Dendritic cell treated with granulocyte-macrophage colony-stimulating factor and Interleukin-4, amounts not matched to agents 40 ng/mL and 50 ng/mL, for 4 days (primary cell): ENCODE measurements at regions not wholly inside any gene's neighbourhood (a gene's known extent, or its start where the extent isn't known, plus 50 kb on each side); places are given as distances from the start of the nearest gene placed in this dataset.
"Not testable (repeated sequence)": the region's sequence is repeated elsewhere in the genome, so short reads cannot be mapped to it uniquely, and the experiment has no call there.

Experiments
- H3K27ac Mint-ChIP-seq: one replicate; pipeline ENCODE4 v1.8.0; 2022; ENCODE audit warnings: mild to moderate bottlenecking, mixed read lengths
- H3K27me3 Mint-ChIP-seq: one replicate; pipeline ENCODE4 v1.8.0; 2022; ENCODE audit warnings: mild to moderate bottlenecking, mixed read lengths
- H3K36me3 Mint-ChIP-seq: one replicate; pipeline ENCODE4 v1.8.0; 2022; ENCODE audit warnings: low read depth, mixed read lengths
- H3K4me1 Mint-ChIP-seq: one replicate; pipeline ENCODE4 v1.8.0; 2022; ENCODE audit warnings: low read depth, mixed read lengths
- H3K4me3 Mint-ChIP-seq: one replicate; pipeline ENCODE4 v1.8.0; 2022; ENCODE audit warnings: mild to moderate bottlenecking, moderate library complexity, mixed read lengths
- H3K9me3 Mint-ChIP-seq: one replicate; pipeline ENCODE4 v1.8.0; 2022; ENCODE audit warnings: mixed read lengths
- intact Hi-C: fragments of 100-400 bp; cut with micrococcal nuclease; formaldehyde crosslinking; loops from one replicate; pipeline ENCODE4 v1.15.0; 2022

- intact Hi-C loops, H3K36me3 Mint-ChIP-seq, H3K27ac Mint-ChIP-seq, H3K9me3 Mint-ChIP-seq, H3K27me3 Mint-ChIP-seq, H3K4me3 Mint-ChIP-seq: not testable (repeated sequence)
- H3K4me1 Mint-ChIP-seq = peaks cover 15% of the 10 kb centered on the region
Measured at GRCh38 chr7:101679653-101680173, 50.6 kb upstream of the MYL10 start.

GRCh38 chr7:101680406-101681145 is 51.5 kb upstream of the MYL10 start:
- Mint-ChIP-seq H3K27ac (no peak overlapping the region), H3K9me3 (no peaks in the 10 kb centered on the region), H3K4me1 (peaks cover 15% of the 10 kb centered on the region), H3K4me3 (no peak overlapping the region), H3K27me3 (peaks cover 7% of the 10 kb centered on the region), H3K36me3 (no peaks in the 10 kb centered on the region)
- intact Hi-C loops = no loop called here

GRCh38 chr7:101681170-101682007 is 52.3 kb upstream of the MYL10 start:
- Mint-ChIP-seq H3K4me3 (no peak overlapping the region), H3K27me3 (peaks cover 7% of the 10 kb centered on the region), H3K9me3 (no peaks in the 10 kb centered on the region), H3K27ac (no peak overlapping the region), H3K4me1 (peaks cover 15% of the 10 kb centered on the region), H3K36me3 (no peaks in the 10 kb centered on the region)
- intact Hi-C loops = no loop called here

- Mint-ChIP-seq H3K4me3 (no peak overlapping the region), H3K27me3 (peaks cover 8% of the 10 kb centered on the region), H3K27ac (no peak overlapping the region), H3K36me3 (no peaks in the 10 kb centered on the region), H3K9me3 (no peaks in the 10 kb centered on the region), H3K4me1 (peaks cover 8% of the 10 kb centered on the region)
- intact Hi-C loops = no loop called here
Measured at GRCh38 chr7:101684983-101685330, 55.9 kb upstream of the MYL10 start.

- no peak overlapping the region for H3K27ac Mint-ChIP-seq
- no peaks in the 10 kb centered on the region for H3K36me3 Mint-ChIP-seq
- H3K4me3 Mint-ChIP-seq = no peak overlapping the region
- peaks cover 8% of the 10 kb centered on the region for H3K27me3 Mint-ChIP-seq
- peaks cover 8% of the 10 kb centered on the region for H3K4me1 Mint-ChIP-seq
- H3K9me3 Mint-ChIP-seq = no peaks in the 10 kb centered on the region
- intact Hi-C loops = loop anchor here (2.0 kb wide), 1 partner anchor 129 kb away; no protein-coding TSS in a partner anchor
Measured at GRCh38 chr7:101686030-101686429, 56.9 kb upstream of the MYL10 start.

DNA sequence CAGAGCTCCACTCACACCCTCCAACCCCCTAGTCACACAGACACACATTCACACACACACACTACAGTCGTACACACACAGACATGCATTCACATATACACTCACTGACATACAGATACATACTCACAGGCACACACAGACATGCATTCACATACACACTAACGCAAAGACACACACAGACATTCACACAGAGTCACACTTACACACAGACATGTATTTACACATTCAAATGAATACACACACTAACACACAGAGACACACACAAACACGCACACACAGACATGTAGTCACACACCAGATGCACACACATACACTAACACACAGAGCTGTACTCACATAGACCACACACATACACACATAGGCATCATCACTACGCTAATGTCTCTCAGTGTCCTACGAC is 58.0 kb upstream of the MYL10 start:
- Mint-ChIP-seq H3K4me3 (no peak overlapping the region), H3K27me3 (peaks cover 12% of the 10 kb centered on the region), H3K27ac (no peak overlapping the region), H3K36me3 (no peaks in the 10 kb centered on the region), H3K9me3 (no peaks in the 10 kb centered on the region), H3K4me1 (peaks cover 18% of the 10 kb centered on the region)
- intact Hi-C loops = loop anchor here (2.0 kb wide), 1 partner anchor 128 kb away; no protein-coding TSS in a partner anchor

DNA sequence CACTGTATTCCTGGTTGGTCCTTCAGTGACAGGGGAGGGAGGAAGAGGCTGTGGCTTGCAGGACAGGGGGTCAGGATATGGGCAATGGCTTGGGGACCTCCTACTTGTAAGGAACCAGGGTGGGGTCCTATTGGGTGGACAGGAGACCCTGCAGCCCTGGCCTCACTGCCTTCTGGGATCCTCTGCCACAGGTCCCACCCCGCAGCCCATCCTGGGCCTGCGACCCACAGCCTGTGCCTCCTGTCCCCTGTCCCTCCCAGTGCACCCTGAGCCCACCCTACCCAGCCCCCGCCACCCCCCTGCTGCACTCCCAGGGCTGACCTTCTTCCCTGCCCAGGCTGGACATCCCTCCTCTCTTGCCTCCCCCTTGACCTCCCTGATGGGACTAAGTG is 58.7 kb upstream of the MYL10 start:
- intact Hi-C loops = loop anchor here (2.0 kb wide), 1 partner anchor 127 kb away; no protein-coding TSS in a partner anchor
- Mint-ChIP-seq H3K4me1 (peaks cover 19% of the 10 kb centered on the region), H3K36me3 (no peaks in the 10 kb centered on the region), H3K9me3 (no peaks in the 10 kb centered on the region), H3K4me3 (no peak overlapping the region), H3K27ac (peak overlapping the region; percentile 56), H3K27me3 (peaks cover 12% of the 10 kb centered on the region)

- Mint-ChIP-seq H3K36me3 (no peaks in the 10 kb centered on the region), H3K27ac (peak overlapping the region; percentile 56), H3K4me3 (peak overlapping the region; percentile 35), H3K4me1 (peaks cover 19% of the 10 kb centered on the region), H3K9me3 (no peaks in the 10 kb centered on the region), H3K27me3 (peaks cover 12% of the 10 kb centered on the region)
- intact Hi-C loops = no loop called here
Measured at GRCh38 chr7:101688183-101688831, 59.2 kb upstream of the MYL10 start.

DNA sequence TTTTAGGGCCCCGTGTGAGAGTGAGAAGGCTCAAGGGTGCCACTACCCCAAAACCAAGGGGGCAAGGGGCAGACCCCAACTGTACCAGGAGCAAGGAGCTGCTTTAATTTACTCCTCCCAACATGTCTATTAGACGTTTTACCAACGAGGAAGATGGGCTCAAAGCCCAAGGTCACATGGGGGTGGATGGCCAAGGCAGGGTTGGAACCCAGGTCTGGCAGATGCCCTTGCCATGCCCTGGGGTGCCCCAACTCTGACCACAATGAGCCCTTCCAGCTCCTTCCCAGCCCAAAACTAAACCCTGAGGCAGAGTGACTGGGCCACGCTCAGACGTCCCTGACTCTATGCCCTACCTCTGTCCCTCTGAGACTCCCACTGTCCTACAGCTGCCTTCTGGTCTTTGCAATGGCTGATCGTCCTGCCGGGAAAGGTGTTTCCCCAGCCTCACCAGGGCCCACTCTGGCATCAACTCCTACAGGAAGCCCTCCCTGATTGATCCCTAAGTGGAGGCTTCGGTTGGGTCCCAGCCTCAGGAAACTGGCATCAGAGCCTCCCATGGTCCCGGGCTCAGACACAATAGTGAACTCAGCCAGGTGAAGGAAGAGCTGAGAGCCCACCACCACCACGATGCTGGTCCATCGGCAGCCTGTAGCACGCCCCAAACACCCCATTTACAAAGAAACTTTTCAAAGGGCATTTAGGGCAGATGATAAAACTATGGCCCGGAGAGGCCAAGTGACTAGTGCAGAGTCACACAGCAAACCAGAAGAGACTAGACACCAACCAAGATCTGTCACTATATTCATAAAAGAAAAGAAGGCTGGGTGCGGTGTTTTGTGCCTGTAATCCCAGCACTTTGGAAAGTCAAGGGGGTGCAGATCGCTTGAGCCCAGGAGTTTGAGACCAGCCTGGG is 60.2 kb upstream of the MYL10 start:
- peak overlapping the region; percentile 56 for H3K27ac Mint-ChIP-seq
- H3K27me3 Mint-ChIP-seq = peaks cover 12% of the 10 kb centered on the region
- H3K4me3 Mint-ChIP-seq = no peak overlapping the region
- H3K9me3 Mint-ChIP-seq = no peaks in the 10 kb centered on the region
- peaks cover 19% of the 10 kb centered on the region for H3K4me1 Mint-ChIP-seq
- no peaks in the 10 kb centered on the region for H3K36me3 Mint-ChIP-seq
- intact Hi-C loops = no loop called here

GRCh38 chr7:101690061-101690460 is 61.0 kb upstream of the MYL10 start:
- H3K27ac Mint-ChIP-seq = no peak overlapping the region
- H3K4me1 Mint-ChIP-seq = peaks cover 19% of the 10 kb centered on the region
- H3K36me3 Mint-ChIP-seq = no peaks in the 10 kb centered on the region
- no peak overlapping the region for H3K4me3 Mint-ChIP-seq
- H3K9me3 Mint-ChIP-seq = no peaks in the 10 kb centered on the region
- intact Hi-C loops = no loop called here
- peaks cover 12% of the 10 kb centered on the region for H3K27me3 Mint-ChIP-seq

GRCh38 chr7:101691822-101692384 is 62.8 kb upstream of the MYL10 start:
- Mint-ChIP-seq H3K27ac (no peak overlapping the region), H3K36me3 (no peaks in the 10 kb centered on the region), H3K27me3 (peaks cover 10% of the 10 kb centered on the region), H3K4me3 (peak overlapping the region; percentile 1), H3K4me1 (peaks cover 19% of the 10 kb centered on the region), H3K9me3 (no peaks in the 10 kb centered on the region)
- intact Hi-C loops = no loop called here

DNA sequence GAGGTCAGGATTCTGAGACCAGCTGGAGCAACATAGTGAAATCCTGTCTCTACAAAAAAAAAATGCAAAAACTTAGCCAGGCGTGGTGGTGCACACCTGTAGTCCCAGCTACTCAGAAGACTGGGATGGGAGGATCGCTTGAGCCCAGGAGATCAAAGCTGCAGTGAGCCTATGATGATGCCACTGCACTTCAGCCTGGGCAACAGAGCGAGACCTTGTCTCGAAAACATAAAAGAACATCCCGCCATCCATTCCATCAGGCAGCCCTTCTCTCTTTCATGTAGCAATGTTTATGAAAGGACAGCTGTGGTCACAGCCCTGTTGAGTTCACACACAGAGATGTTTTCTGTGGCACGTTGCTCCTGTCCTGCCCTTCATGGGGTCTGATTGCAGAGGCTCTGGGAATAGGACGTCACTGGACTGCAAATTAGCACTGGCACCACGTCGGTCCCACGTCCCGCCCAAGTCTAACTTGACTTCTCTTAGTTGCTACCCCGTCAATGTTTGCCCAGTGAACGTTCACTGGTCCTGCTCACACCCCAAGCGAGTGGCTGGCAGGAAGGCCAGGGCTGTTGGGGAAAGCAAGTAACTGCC is 64.5 kb upstream of the MYL10 start:
- H3K4me3 Mint-ChIP-seq = no peak overlapping the region

GRCh38 chr7:101698964-101699363 is 69.9 kb upstream of the MYL10 start:
- Mint-ChIP-seq H3K27me3 (peaks cover 3% of the 10 kb centered on the region), H3K27ac (no peak overlapping the region), H3K36me3 (no peaks in the 10 kb centered on the region), H3K4me1 (no peaks in the 10 kb centered on the region), H3K4me3 (no peak overlapping the region), H3K9me3 (no peaks in the 10 kb centered on the region)
- intact Hi-C loops = no loop called here

More for the DNA sequence above, 64.5 kb upstream of the MYL10 start:
- no peaks in the 10 kb centered on the region for H3K36me3 Mint-ChIP-seq
- no peaks in the 10 kb centered on the region for H3K9me3 Mint-ChIP-seq
- H3K27me3 Mint-ChIP-seq = peaks cover 10% of the 10 kb centered on the region
- no peak overlapping the region for H3K27ac Mint-ChIP-seq
- peaks cover 17% of the 10 kb centered on the region for H3K4me1 Mint-ChIP-seq
- intact Hi-C loops = no loop called here
